ENCODE measurements at regions not wholly inside any gene's neighbourhood (a gene's known extent, or its start where the extent isn't known, plus 50 kb on each side); places are given as distances from the start of the nearest gene placed in this dataset.

- ChIA-PET CTCF (no interaction called here), POLR2A (no interaction called here)
- TF ChIP-seq CTCF (IDR thresholded peaks at IDR 0.05) = no peak
- no peak overlapping the region for H3K4me3 Mint-ChIP-seq
- H3K9me3 Mint-ChIP-seq = peaks cover 13% of the 10 kb centered on the region
- intact Hi-C loops (cut with micrococcal nuclease) = no loop called here
- DNase-seq (no peak), ATAC-seq (no peak)
- H3K27me3 Mint-ChIP-seq = no peaks in the 10 kb centered on the region
- H3K36me3 Mint-ChIP-seq (ENCODE audit: low read depth) = no peaks in the 10 kb centered on the region
- H3K27ac Mint-ChIP-seq = no peak overlapping the region
- H3K4me1 Mint-ChIP-seq (ENCODE audit: low read depth) = no peaks in the 10 kb centered on the region
These were observed 155.6 kb upstream of the PIEZO2 start for GRCh38 chr18:11304928-11305327.

GRCh38 chr18:11296946-11297345 is 147.6 kb upstream of the PIEZO2 start:
- no peak overlapping the region for H3K4me3 Mint-ChIP-seq
- H3K27ac Mint-ChIP-seq = no peak overlapping the region
- peaks cover 8% of the 10 kb centered on the region for H3K9me3 Mint-ChIP-seq
- ATAC-seq = no peak
- no peaks in the 10 kb centered on the region for H3K4me1 Mint-ChIP-seq (ENCODE audit: low read depth)
- intact Hi-C loops (cut with micrococcal nuclease) = no loop called here
- ChIA-PET POLR2A (no interaction called here), CTCF (no interaction called here)
- H3K27me3 Mint-ChIP-seq = no peaks in the 10 kb centered on the region
- H3K36me3 Mint-ChIP-seq (ENCODE audit: low read depth) = no peaks in the 10 kb centered on the region
- no peak for TF ChIP-seq CTCF (IDR thresholded peaks at IDR 0.05)
- no peak for DNase-seq

GRCh38 chr18:11293794-11294193 is 144.4 kb upstream of the PIEZO2 start:
- no peaks in the 10 kb centered on the region for H3K27me3 Mint-ChIP-seq

GRCh38 chr18:11290786-11291185 is 141.4 kb upstream of the PIEZO2 start:
- intact Hi-C loops (cut with micrococcal nuclease) = no loop called here
- no peak overlapping the region for H3K27ac Mint-ChIP-seq
- H3K27me3 Mint-ChIP-seq = no peaks in the 10 kb centered on the region
- ATAC-seq (no peak), DNase-seq (no peak)
- H3K4me3 Mint-ChIP-seq = no peak overlapping the region
- POLR2A ChIA-PET = no interaction called here
- TF ChIP-seq CTCF (IDR thresholded peaks at IDR 0.05) = no peak
- no peaks in the 10 kb centered on the region for H3K4me1 Mint-ChIP-seq (ENCODE audit: low read depth)
- H3K36me3 Mint-ChIP-seq (ENCODE audit: low read depth) = no peaks in the 10 kb centered on the region
- H3K9me3 Mint-ChIP-seq = no peaks in the 10 kb centered on the region
- CTCF ChIA-PET = no interaction called here

More at GRCh38 chr18:11293794-11294193, 144.4 kb upstream of the PIEZO2 start:
- H3K9me3 Mint-ChIP-seq = no peaks in the 10 kb centered on the region
- H3K27ac Mint-ChIP-seq = no peak overlapping the region
- ChIA-PET CTCF (interaction anchor here (1.6 kb wide), 1 partner anchor 17 kb away, joined by 6 read pairs; no protein-coding TSS in a partner anchor), POLR2A (no interaction called here)
- no peak overlapping the region for H3K4me3 Mint-ChIP-seq
- TF ChIP-seq CTCF (IDR thresholded peaks at IDR 0.05) = no peak
- no peaks in the 10 kb centered on the region for H3K4me1 Mint-ChIP-seq (ENCODE audit: low read depth)
- DNase-seq (no peak), ATAC-seq (no peak)
- H3K36me3 Mint-ChIP-seq (ENCODE audit: low read depth) = no peaks in the 10 kb centered on the region
- intact Hi-C loops (cut with micrococcal nuclease) = no loop called here

- ChIA-PET POLR2A (no interaction called here), CTCF (no interaction called here)
- Mint-ChIP-seq H3K27me3 (no peaks in the 10 kb centered on the region), H3K4me1 (ENCODE audit: low read depth) (no peaks in the 10 kb centered on the region), H3K27ac (no peak overlapping the region), H3K4me3 (no peak overlapping the region), H3K36me3 (ENCODE audit: low read depth) (no peaks in the 10 kb centered on the region), H3K9me3 (no peaks in the 10 kb centered on the region)
- ATAC-seq (no peak), DNase-seq (no peak)
- no peak for TF ChIP-seq CTCF (IDR thresholded peaks at IDR 0.05)
- intact Hi-C loops (cut with micrococcal nuclease) = no loop called here
These were observed 139.9 kb upstream of the PIEZO2 start for GRCh38 chr18:11289248-11289647.
